C4-2B (cell line): ENCODE measurements at regions not wholly inside any gene's neighbourhood (a gene's known extent, or its start where the extent isn't known, plus 50 kb on each side); places are given as distances from the start of the nearest gene placed in this dataset.

Experiments used
- CTCF ChIP-seq: fragments of 450-650 bp; conservative IDR thresholded peaks from 2 replicates; pipeline ENCODE4 v1.5.1; 2017; ENCODE audit warnings: mild to moderate bottlenecking
- ZFX ChIP-seq: fragments of 450-650 bp; IDR thresholded peaks from 2 replicates; pipeline ENCODE4 v1.6.1; 2017

- no peak for TF ChIP-seq CTCF
- TF ChIP-seq ZFX: no peak
Measured at GRCh38 chr3:66557170-66557569, 56.3 kb upstream of the LRIG1 start.
